Upper lobe of right lung (tissue), 1 donor: ENCODE measurements at regions not wholly inside any gene's neighbourhood (a gene's known extent, or its start where the extent isn't known, plus 50 kb on each side); places are given as distances from the start of the nearest gene placed in this dataset.

Source experiments
- ATAC-seq: fragments of 200-7000 bp; cut with Tn5 transposase; one replicate; pipeline ENCODE4 v1.9.1; 2020; ENCODE audit warnings: mild to moderate bottlenecking, moderate library complexity
- DNase-seq: peaks from one replicate; pipeline ENCODE4 v3.0.0-alpha.2; 2020
- H3K27ac ChIP-seq: fragments of 200-600 bp; one replicate; pipeline ENCODE4 v1.8.0; 2022
- H3K27me3 ChIP-seq: fragments of 200-600 bp; one replicate; pipeline ENCODE4 v1.8.0; 2022; ENCODE audit warnings: mild to moderate bottlenecking
- H3K36me3 ChIP-seq: fragments of 200-600 bp; one replicate; pipeline ENCODE4 v1.8.0; 2022
- H3K4me1 ChIP-seq: fragments of 200-600 bp; one replicate; pipeline ENCODE4 v1.8.0; 2022
- H3K4me3 ChIP-seq: fragments of 200-600 bp; one replicate; pipeline ENCODE4 v1.8.0; 2022; ENCODE audit warnings: mild to moderate bottlenecking
- H3K9me3 ChIP-seq: fragments of 200-600 bp; one replicate; pipeline ENCODE4 v1.8.0; 2022
- CTCF ChIP-seq: fragments of 200-600 bp; IDR thresholded peaks from one replicate; pipeline ENCODE4 v1.8.0; 2022; ENCODE audit warnings: antibody characterized with exemption
- intact Hi-C: fragments of 100-400 bp; cut with DNase I; formaldehyde crosslinking; loops from one replicate; pipeline ENCODE4 v1.11.0; 2022
- donor health status: DM: no; HTN: yes; CAD: no; lungs with severe emphysema.

GRCh38 chr18:68478246-68478645 is 236.7 kb downstream of the TMX3 start:
- ATAC-seq: no peak
- Histone ChIP-seq H3K36me3 (no peaks in the 10 kb centered on the region), H3K4me1 (no peaks in the 10 kb centered on the region), H3K27me3 (no peaks in the 10 kb centered on the region), H3K27ac (no peak overlapping the region), H3K9me3 (no peaks in the 10 kb centered on the region), H3K4me3 (no peak overlapping the region)
- no peak for DNase-seq
- TF ChIP-seq CTCF: no peak
- intact Hi-C loops: no loop called here

GRCh38 chr18:68475883-68476282 is 239.0 kb downstream of the TMX3 start:
- intact Hi-C loops: no loop called here
- no peaks in the 10 kb centered on the region for H3K36me3 ChIP-seq
- no peak overlapping the region for H3K27ac ChIP-seq
- TF ChIP-seq CTCF: no peak
- no peak overlapping the region for H3K4me3 ChIP-seq
- H3K4me1 ChIP-seq: no peaks in the 10 kb centered on the region
- DNase-seq (no peak), ATAC-seq (no peak)
- no peaks in the 10 kb centered on the region for H3K9me3 ChIP-seq
- no peaks in the 10 kb centered on the region for H3K27me3 ChIP-seq

GRCh38 chr18:68472701-68473295 is 242.1 kb downstream of the TMX3 start:
- no peaks in the 10 kb centered on the region for H3K27me3 ChIP-seq
- H3K4me1 ChIP-seq: no peaks in the 10 kb centered on the region
- no peak for TF ChIP-seq CTCF
- no peak for ATAC-seq
- no peak for DNase-seq
- no peak overlapping the region for H3K27ac ChIP-seq
- H3K9me3 ChIP-seq: no peaks in the 10 kb centered on the region
- H3K4me3 ChIP-seq: no peak overlapping the region
- intact Hi-C loops: no loop called here
- H3K36me3 ChIP-seq: no peaks in the 10 kb centered on the region

GRCh38 chr18:68469049-68469625 is 245.8 kb downstream of the TMX3 start:
- no peak for ATAC-seq
- intact Hi-C loops: no loop called here
- Histone ChIP-seq H3K27me3 (no peaks in the 10 kb centered on the region), H3K4me3 (no peak overlapping the region), H3K36me3 (no peaks in the 10 kb centered on the region), H3K4me1 (no peaks in the 10 kb centered on the region), H3K27ac (no peak overlapping the region), H3K9me3 (no peaks in the 10 kb centered on the region)
- TF ChIP-seq CTCF: no peak
- DNase-seq: no peak

GRCh38 chr18:68467957-68468356 is 247.0 kb downstream of the TMX3 start:
- intact Hi-C loops: no loop called here
- no peaks in the 10 kb centered on the region for H3K36me3 ChIP-seq
- no peaks in the 10 kb centered on the region for H3K9me3 ChIP-seq
- H3K4me3 ChIP-seq: no peak overlapping the region
- ATAC-seq (no peak), DNase-seq (no peak)
- no peaks in the 10 kb centered on the region for H3K27me3 ChIP-seq
- no peak for TF ChIP-seq CTCF
- H3K4me1 ChIP-seq: no peaks in the 10 kb centered on the region
- no peak overlapping the region for H3K27ac ChIP-seq

- no peak for TF ChIP-seq CTCF
- no peaks in the 10 kb centered on the region for H3K27me3 ChIP-seq
Measured at GRCh38 chr18:68467329-68467728, 247.6 kb downstream of the TMX3 start.

More at GRCh38 chr18:68467329-68467728, 247.6 kb downstream of the TMX3 start:
- no peak for ATAC-seq
- intact Hi-C loops: no loop called here
- Histone ChIP-seq H3K27ac (no peak overlapping the region), H3K4me3 (no peak overlapping the region), H3K9me3 (no peaks in the 10 kb centered on the region), H3K36me3 (no peaks in the 10 kb centered on the region), H3K4me1 (no peaks in the 10 kb centered on the region)
- DNase-seq: no peak
